GM12864 (cell line): ENCODE measurements at regions not wholly inside any gene's neighbourhood (a gene's known extent, or its start where the extent isn't known, plus 50 kb on each side); places are given as distances from the start of the nearest gene placed in this dataset.
A peak's percentile ranks its signal among the peaks of the same experiment; 100 is the strongest.

Experiments
- DNase-seq: peaks from one replicate; pipeline ENCODE4 v3.0.0-alpha.2; 2011; ENCODE audit warnings: low read depth
- H3K4me3 ChIP-seq: 2 replicates; pipeline ENCODE4 v1.5.1; 2011; ENCODE audit warnings: mild to moderate bottlenecking, low read depth, low read length, control low read depth
- TF ChIP-seq, protein P1 (sequence below): IDR thresholded peaks from 2 replicates; pipeline ENCODE4 v1.5.1; 2011; ENCODE audit warnings: low read depth, mild to moderate bottlenecking, moderate library complexity, low read length, control low read depth, inconsistent platforms; ENCODE audit errors: missing control alignments

DNA sequence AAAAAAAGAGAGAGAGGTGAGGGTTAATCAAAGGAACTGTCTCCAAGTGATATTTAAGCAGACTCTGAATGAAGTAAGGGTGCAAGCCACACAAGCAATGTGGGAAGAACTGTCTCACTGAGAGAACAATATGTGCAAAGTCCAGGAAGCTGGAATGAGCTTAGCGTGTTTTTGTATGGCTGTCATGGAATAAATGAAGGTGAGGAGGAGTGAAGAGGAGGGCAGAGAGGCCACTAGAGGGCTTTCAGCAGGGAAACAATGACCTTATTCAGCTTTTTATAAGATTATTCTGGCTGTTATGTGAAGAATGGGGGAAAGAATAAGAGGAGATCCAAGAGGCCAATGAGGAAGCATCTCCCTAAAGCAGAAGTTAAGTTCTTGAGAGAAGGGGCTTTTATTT is 86.9 kb upstream of the COL8A1 start:
- no peak for DNase-seq
- no peak overlapping the region for H3K4me3 ChIP-seq
- TF ChIP-seq, protein P1, sequence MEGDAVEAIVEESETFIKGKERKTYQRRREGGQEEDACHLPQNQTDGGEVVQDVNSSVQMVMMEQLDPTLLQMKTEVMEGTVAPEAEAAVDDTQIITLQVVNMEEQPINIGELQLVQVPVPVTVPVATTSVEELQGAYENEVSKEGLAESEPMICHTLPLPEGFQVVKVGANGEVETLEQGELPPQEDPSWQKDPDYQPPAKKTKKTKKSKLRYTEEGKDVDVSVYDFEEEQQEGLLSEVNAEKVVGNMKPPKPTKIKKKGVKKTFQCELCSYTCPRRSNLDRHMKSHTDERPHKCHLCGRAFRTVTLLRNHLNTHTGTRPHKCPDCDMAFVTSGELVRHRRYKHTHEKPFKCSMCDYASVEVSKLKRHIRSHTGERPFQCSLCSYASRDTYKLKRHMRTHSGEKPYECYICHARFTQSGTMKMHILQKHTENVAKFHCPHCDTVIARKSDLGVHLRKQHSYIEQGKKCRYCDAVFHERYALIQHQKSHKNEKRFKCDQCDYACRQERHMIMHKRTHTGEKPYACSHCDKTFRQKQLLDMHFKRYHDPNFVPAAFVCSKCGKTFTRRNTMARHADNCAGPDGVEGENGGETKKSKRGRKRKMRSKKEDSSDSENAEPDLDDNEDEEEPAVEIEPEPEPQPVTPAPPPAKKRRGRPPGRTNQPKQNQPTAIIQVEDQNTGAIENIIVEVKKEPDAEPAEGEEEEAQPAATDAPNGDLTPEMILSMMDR, result no peak

- no peak for DNase-seq
These were observed 88.3 kb upstream of the COL8A1 start for GRCh38 chr3:99549957-99550603.

DNA sequence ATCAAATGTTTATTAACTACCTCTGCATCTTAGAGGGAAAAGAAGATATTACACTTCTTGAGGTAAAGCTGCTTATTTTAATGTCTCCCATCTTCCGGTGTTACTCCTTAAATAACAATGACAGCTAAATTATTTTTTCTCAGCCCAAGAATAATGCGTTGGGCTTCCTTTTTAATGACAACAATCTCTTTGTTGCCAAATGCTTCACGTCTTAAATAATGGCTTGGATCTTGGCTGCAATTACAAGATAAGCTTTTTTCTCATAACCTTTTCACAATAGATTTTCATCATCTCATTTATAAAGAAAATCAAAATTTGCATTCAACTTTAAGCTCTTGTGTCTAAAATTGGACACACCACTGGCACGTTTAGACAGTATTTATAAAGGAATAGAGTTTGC is 89.2 kb upstream of the COL8A1 start:
- DNase-seq, result no peak
- TF ChIP-seq, protein P1, result no peak

More at GRCh38 chr3:99549957-99550603, 88.3 kb upstream of the COL8A1 start:
- H3K4me3 ChIP-seq, result no peak overlapping the region
- TF ChIP-seq, protein P1, result no peak

GRCh38 chr3:99548674-99549073 is 89.7 kb upstream of the COL8A1 start:
- H3K4me3 ChIP-seq, result no peak overlapping the region
- DNase-seq, result no peak
- TF ChIP-seq, protein P1, result no peak

More for the DNA sequence above, 89.2 kb upstream of the COL8A1 start:
- no peak overlapping the region for H3K4me3 ChIP-seq

- TF ChIP-seq, protein P1, result no peak
These were observed 92.3 kb upstream of the COL8A1 start for GRCh38 chr3:99545941-99546580.

DNA sequence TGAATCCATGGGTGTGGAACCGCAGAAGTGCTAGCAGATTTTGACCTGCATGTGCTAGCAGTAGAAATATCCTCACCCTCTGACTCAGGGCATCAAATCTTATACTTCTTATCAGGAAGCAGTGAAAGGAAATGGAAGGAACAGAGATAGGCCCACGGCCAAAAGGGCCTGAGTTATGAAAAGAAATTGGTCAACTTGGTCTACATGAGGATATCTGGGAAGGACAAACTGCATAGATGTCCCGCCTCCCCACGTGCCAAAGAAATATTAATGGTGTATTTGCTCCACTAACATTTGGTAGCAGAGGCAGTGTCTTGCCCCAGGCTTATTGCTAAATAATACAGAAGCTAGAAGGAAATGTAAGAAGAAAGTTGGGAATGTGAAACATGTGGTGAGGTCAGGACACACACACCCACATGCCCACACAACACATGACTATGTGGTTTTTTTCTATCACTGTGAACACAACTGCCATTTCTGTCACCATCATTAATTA is 93.6 kb upstream of the COL8A1 start:
- DNase-seq, result no peak
- TF ChIP-seq, protein P1, result no peak
- no peak overlapping the region for H3K4me3 ChIP-seq

More at GRCh38 chr3:99545941-99546580, 92.3 kb upstream of the COL8A1 start:
- peak overlapping the region; percentile 23; the same call in 1 of the 2 replicates for H3K4me3 ChIP-seq
- DNase-seq, result no peak

- H3K4me3 ChIP-seq, result no peak overlapping the region
- no peak for DNase-seq
- TF ChIP-seq, protein P1, result no peak
These were observed 94.6 kb upstream of the COL8A1 start for GRCh38 chr3:99543796-99544195.
